B cell (primary cell): ENCODE measurements at regions not wholly inside any gene's neighbourhood (a gene's known extent, or its start where the extent isn't known, plus 50 kb on each side); places are given as distances from the start of the nearest gene placed in this dataset.

Source experiments
- ATAC-seq: fragments of 200-7000 bp; cut with Tn5 transposase; one replicate; pipeline ENCODE4 v1.10.0; 2021; ENCODE audit warnings: low read depth, mild to moderate bottlenecking, moderate number of reproducible peaks, moderate library complexity
- CTCF ChIA-PET: fragments of 350-600 bp; sonication (Branson Sonifier 250); formaldehyde crosslinking; loops from one replicate; lab custom pipeline; 2021; ENCODE audit warnings: antibody characterized with exemption, inconsistent platforms; lab: Charles Lee
- POLR2A ChIA-PET: fragments of 350-600 bp; sonication (Branson Sonifier 250); formaldehyde crosslinking; loops from one replicate; lab custom pipeline; 2021; ENCODE audit warnings: antibody characterized with exemption; lab: Charles Lee
- DNase-seq: peaks from one replicate; pipeline ENCODE4 v3.0.0; 2013
- H2AFZ ChIP-seq: 2 replicates; pipeline ENCODE4 v1.6.1; 2012; ENCODE audit warnings: mild to moderate bottlenecking, low read depth, low read length; ENCODE audit not compliant: insufficient read depth, poor library complexity, severe bottlenecking
- H3K27ac ChIP-seq, 2 donors: 1 replicate in 1 of 2; 2 replicates in 1 of 2; pipeline ENCODE4 v1.5.1; 2012 to 2013; ENCODE audit warnings: low read length in 2 of 2, mild to moderate bottlenecking in 2 of 2, moderate library complexity in 1 of 2
- H3K27me3 ChIP-seq, 4 experiments: fragments of 200-600 bp in 1 of 4; sonication (generic) in 1 of 4; replicated peaks in 1 of 4; 1 replicate in 2 of 4; 2 replicates in 2 of 4; pipeline versions ENCODE4 v1.6.1 to v1.7.0; 2013 to 2016; ENCODE audit warnings: low read length in 3 of 4, mild to moderate bottlenecking in 2 of 4, mixed read lengths in 1 of 4, moderate library complexity in 1 of 4; ENCODE audit not compliant: insufficient read depth in 4 of 4, control insufficient read depth in 3 of 4; ENCODE audit errors: control extremely low read depth in 1 of 4
- H3K36me3 ChIP-seq, 2 experiments: replicated peaks in 1 of 2; 1 replicate in 1 of 2; 2 replicates in 1 of 2; pipeline versions ENCODE4 v1.6.1 to v1.7.1; 2013; ENCODE audit warnings: low read length in 1 of 2; ENCODE audit not compliant: insufficient read depth in 2 of 2, control insufficient read depth in 1 of 2; ENCODE audit errors: control extremely low read depth in 1 of 2, extremely low read depth in 1 of 2
- H3K4me1 ChIP-seq, 2 donors: fragments of 200-600 bp in 1 of 2; sonication (generic) in 1 of 2; 1 replicate in 1 of 2; 2 replicates in 1 of 2; pipeline versions ENCODE4 v1.5.1 to v1.6.1; 2013 to 2017; ENCODE audit warnings: low read length in 2 of 2; ENCODE audit not compliant: control insufficient read depth in 2 of 2, insufficient read depth in 2 of 2
- H3K4me2 ChIP-seq: replicated peaks from 2 replicates; pipeline ENCODE3; 2012; ENCODE audit warnings: mild to moderate bottlenecking, low read depth, low read length; ENCODE audit not compliant: poor library complexity, severe bottlenecking
- H3K4me3 ChIP-seq, 5 experiments: fragments of 200-600 bp in 1 of 5; sonication (generic) in 1 of 5; 1 replicate in 3 of 5; 2 replicates in 2 of 5; pipeline versions ENCODE4 v1.5.1 to v1.7.0; 2011 to 2016; ENCODE audit warnings: low read length in 4 of 5, mild to moderate bottlenecking in 4 of 5, low read depth in 2 of 5, control low read depth in 1 of 5, moderate library complexity in 1 of 5; ENCODE audit not compliant: insufficient read depth in 1 of 5; ENCODE audit errors: control extremely low read depth in 1 of 5, extremely low read depth in 1 of 5
- H3K79me2 ChIP-seq: fragments of 200-600 bp; sonication (generic); one replicate; pipeline ENCODE4 v1.6.0; 2016; ENCODE audit warnings: low read length; ENCODE audit not compliant: control insufficient read depth, insufficient read depth
- H3K9ac ChIP-seq: fragments of 200-600 bp; sonication (generic); 2 replicates; pipeline ENCODE4 v1.6.1; 2017; ENCODE audit warnings: mild to moderate bottlenecking, low read length, moderate library complexity
- H3K9me3 ChIP-seq, 3 donors: one replicate each; pipeline versions ENCODE4 v1.6.1 to v1.7.1; 2013; ENCODE audit warnings: low read length in 2 of 3; ENCODE audit not compliant: control insufficient read depth in 2 of 3, insufficient read depth in 1 of 3; ENCODE audit errors: control extremely low read depth in 1 of 3
- H4K20me1 ChIP-seq: 2 replicates; pipeline ENCODE4 v1.6.0; 2012; ENCODE audit warnings: mild to moderate bottlenecking, low read length; ENCODE audit not compliant: insufficient read depth, control insufficient read depth, poor library complexity, severe bottlenecking
- H3K27ac Mint-ChIP-seq: one replicate; pipeline ENCODE4 v1.8.0; 2021; ENCODE audit warnings: mixed read lengths
- H3K27me3 Mint-ChIP-seq: one replicate; pipeline ENCODE4 v1.8.0; 2021; ENCODE audit warnings: mixed read lengths
- H3K4me1 Mint-ChIP-seq: one replicate; pipeline ENCODE4 v1.8.0; 2021; ENCODE audit warnings: mixed read lengths
- H3K4me3 Mint-ChIP-seq: one replicate; pipeline ENCODE4 v1.8.0; 2021; ENCODE audit warnings: mixed read lengths
- H3K9me3 Mint-ChIP-seq: one replicate; pipeline ENCODE4 v1.8.0; 2022; ENCODE audit warnings: mixed read lengths; ENCODE audit not compliant: insufficient read depth
- CTCF ChIP-seq: fragments of 200-600 bp; IDR thresholded peaks from one replicate; pipeline ENCODE4 v1.8.0; 2022; ENCODE audit warnings: antibody characterized with exemption, mild to moderate bottlenecking
- EZH2 ChIP-seq: IDR thresholded peaks from 2 replicates; pipeline ENCODE4 v1.6.1; 2012; ENCODE audit warnings: borderline replicate concordance, low read depth, mild to moderate bottlenecking, moderate library complexity, low read length; ENCODE audit not compliant: insufficient read depth, poor library complexity, severe bottlenecking
- WGBS: methylation state at CpG from one replicate; pipeline ENCODE4 v1.1.5; 2013; ENCODE audit warnings: missing lambda C conversion rate; ENCODE audit not compliant: insufficient coverage; 5-methylcytosine and 5-hydroxymethylcytosine counted together
- intact Hi-C: fragments of 100-400 bp; cut with micrococcal nuclease; formaldehyde crosslinking; loops from one replicate; pipeline ENCODE4 v1.10.0; 2022

- Histone ChIP-seq H3K9ac (no peak overlapping the region), H3K4me2 (no peak overlapping the region), H3K27ac (no peak overlapping the region), H3K27me3 (no peaks in the 10 kb centered on the region), H3K4me3 (no peak overlapping the region), H2AFZ (no peak overlapping the region), H3K36me3 (no peaks in the 10 kb centered on the region), H4K20me1 (no peaks in the 10 kb centered on the region), H3K9me3 (peaks cover 1 to 7% (median 5%) of the 10 kb centered on the region in 3 donors), H3K79me2 (no peaks in the 10 kb centered on the region), H3K4me1 (no peaks in the 10 kb centered on the region)
- no peaks in the 10 kb centered on the region for H3K9me3 Mint-ChIP-seq
- no CpG with 5 or more reads among the region's 5 CpGs for WGBS
- intact Hi-C loops = no loop called here
- H3K4me1 Mint-ChIP-seq = no peaks in the 10 kb centered on the region
- H3K27ac Mint-ChIP-seq = no peak overlapping the region
- ATAC-seq = no peak
- no peaks in the 10 kb centered on the region for H3K27me3 Mint-ChIP-seq
- no peak overlapping the region for H3K4me3 Mint-ChIP-seq
- no peak for DNase-seq
- CTCF ChIA-PET = no interaction called here
- POLR2A ChIA-PET = no interaction called here
- no peak for TF ChIP-seq EZH2
- no peak for TF ChIP-seq CTCF
Measured at GRCh38 chr4:116023049-116023448, 909.6 kb upstream of the NDST4 start.

- no peak for DNase-seq
- TF ChIP-seq CTCF (no peak), EZH2 (no peak)
- no peak for ATAC-seq
- H3K4me3 Mint-ChIP-seq = no peak overlapping the region
- H3K27me3 ChIP-seq = no peaks in the 10 kb centered on the region
- no peak overlapping the region for H2AFZ ChIP-seq
- H3K27ac Mint-ChIP-seq = no peak overlapping the region
- H3K9ac ChIP-seq = no peak overlapping the region
- H3K4me2 ChIP-seq = no peak overlapping the region
- peaks cover 11% of the 10 kb centered on the region for H3K9me3 Mint-ChIP-seq
- ChIA-PET POLR2A (no interaction called here), CTCF (no interaction called here)
- no peaks in the 10 kb centered on the region for H3K4me1 Mint-ChIP-seq
- no peaks in the 10 kb centered on the region for H3K79me2 ChIP-seq
- H3K9me3 ChIP-seq = peaks cover 0 to 19% (median 16%) of the 10 kb centered on the region in 3 donors
- H3K4me1 ChIP-seq = no peaks in the 10 kb centered on the region
- H3K27me3 Mint-ChIP-seq = no peaks in the 10 kb centered on the region
- H4K20me1 ChIP-seq = no peaks in the 10 kb centered on the region
- 97% methylated on average over 4 of the region's 4 CpGs for WGBS
- H3K27ac ChIP-seq = no peak overlapping the region
- H3K36me3 ChIP-seq = no peaks in the 10 kb centered on the region
- intact Hi-C loops = no loop called here
- no peak overlapping the region for H3K4me3 ChIP-seq
Measured at GRCh38 chr4:116020141-116020722, 906.8 kb upstream of the NDST4 start.
